Tibial nerve (tissue), 4 donors: ENCODE measurements at regions not wholly inside any gene's neighbourhood (a gene's known extent, or its start where the extent isn't known, plus 50 kb on each side); places are given as distances from the start of the nearest gene placed in this dataset.

ENCODE experiments used
- DNase-seq, 2 donors: peaks; one replicate each; pipeline ENCODE4 v3.0.0-alpha.2; 2019; ENCODE audit warnings: low spot score in 2 of 2
- H3K27ac ChIP-seq, 4 donors: fragments of 200-600 bp; sonication (generic) in 3 of 4; one replicate each; pipeline ENCODE4 v1.5.1; 2017 to 2019; ENCODE audit warnings: mild to moderate bottlenecking in 1 of 4
- H3K27me3 ChIP-seq, 2 donors: fragments of 200-600 bp; sonication (generic) in 1 of 2; one replicate each; pipeline versions ENCODE4 v1.5.1 to v1.6.0; 2017 to 2019
- H3K36me3 ChIP-seq, 3 donors: fragments of 200-600 bp; sonication (generic); one replicate each; pipeline ENCODE4 v1.5.1; 2018 to 2019
- H3K4me1 ChIP-seq, 4 donors: fragments of 200-600 bp; sonication (generic) in 3 of 4; one replicate each; pipeline ENCODE4 v1.5.1; 2017 to 2019
- H3K4me3 ChIP-seq, 4 donors: fragments of 200-600 bp; sonication (generic) in 3 of 4; one replicate each; pipeline ENCODE4 v1.5.1; 2017 to 2019; ENCODE audit warnings: mild to moderate bottlenecking in 1 of 4, moderate library complexity in 1 of 4
- H3K9me3 ChIP-seq, 4 donors: fragments of 200-600 bp; sonication (generic) in 3 of 4; one replicate each; pipeline ENCODE4 v1.5.1; 2017 to 2019
- EP300 ChIP-seq, 2 donors: sonication (generic); formaldehyde crosslinking; IDR thresholded peaks; one replicate each; pipeline ENCODE4 v1.6.1; 2017; ENCODE audit warnings: antibody characterized with exemption in 2 of 2, mild to moderate bottlenecking in 1 of 2
- POLR2A ChIP-seq, 2 donors: fragments of 450-650 bp; IDR thresholded peaks; one replicate each; pipeline ENCODE4 v1.6.1; 2017; ENCODE audit warnings: antibody characterized with exemption in 2 of 2, mild to moderate bottlenecking in 2 of 2, moderate library complexity in 2 of 2
- WGBS, 2 donors: methylation state at CpG; one replicate each; pipeline ENCODE4 v1.1.5; 2018; 5-methylcytosine and 5-hydroxymethylcytosine counted together
- TF ChIP-seq, protein P1 (sequence below), 5 experiments: fragments of 200-600 bp in 3 of 5; fragments of 450-650 bp in 2 of 5; sonication (generic) in 3 of 5; IDR thresholded peaks; one replicate each; pipeline ENCODE4 v1.5.1; 2016 to 2019; ENCODE audit warnings: antibody characterized with exemption in 5 of 5, mild to moderate bottlenecking in 3 of 5, moderate library complexity in 2 of 5

GRCh38 chr18:56246916-56247315 is 391.5 kb downstream of the TXNL1 start:
- Histone ChIP-seq H3K4me1 (peaks cover 0 to 7% (median 0%) of the 10 kb centered on the region in 4 donors), H3K36me3 (no peaks in the 10 kb centered on the region), H3K27ac (no peak overlapping the region), H3K9me3 (no peaks in the 10 kb centered on the region), H3K4me3 (no peak overlapping the region), H3K27me3 (no peaks in the 10 kb centered on the region)
- WGBS, 2 donors: 81 to 91% methylated on average over 2 of the region's 2 CpGs
- no peak for DNase-seq
- no peak for TF ChIP-seq EP300 (IDR thresholded peaks at IDR 0.05)
- TF ChIP-seq POLR2A (IDR thresholded peaks at IDR 0.05): no peak
- TF ChIP-seq, protein P1, sequence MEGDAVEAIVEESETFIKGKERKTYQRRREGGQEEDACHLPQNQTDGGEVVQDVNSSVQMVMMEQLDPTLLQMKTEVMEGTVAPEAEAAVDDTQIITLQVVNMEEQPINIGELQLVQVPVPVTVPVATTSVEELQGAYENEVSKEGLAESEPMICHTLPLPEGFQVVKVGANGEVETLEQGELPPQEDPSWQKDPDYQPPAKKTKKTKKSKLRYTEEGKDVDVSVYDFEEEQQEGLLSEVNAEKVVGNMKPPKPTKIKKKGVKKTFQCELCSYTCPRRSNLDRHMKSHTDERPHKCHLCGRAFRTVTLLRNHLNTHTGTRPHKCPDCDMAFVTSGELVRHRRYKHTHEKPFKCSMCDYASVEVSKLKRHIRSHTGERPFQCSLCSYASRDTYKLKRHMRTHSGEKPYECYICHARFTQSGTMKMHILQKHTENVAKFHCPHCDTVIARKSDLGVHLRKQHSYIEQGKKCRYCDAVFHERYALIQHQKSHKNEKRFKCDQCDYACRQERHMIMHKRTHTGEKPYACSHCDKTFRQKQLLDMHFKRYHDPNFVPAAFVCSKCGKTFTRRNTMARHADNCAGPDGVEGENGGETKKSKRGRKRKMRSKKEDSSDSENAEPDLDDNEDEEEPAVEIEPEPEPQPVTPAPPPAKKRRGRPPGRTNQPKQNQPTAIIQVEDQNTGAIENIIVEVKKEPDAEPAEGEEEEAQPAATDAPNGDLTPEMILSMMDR (IDR thresholded peaks at IDR 0.05): no peak

DNA sequence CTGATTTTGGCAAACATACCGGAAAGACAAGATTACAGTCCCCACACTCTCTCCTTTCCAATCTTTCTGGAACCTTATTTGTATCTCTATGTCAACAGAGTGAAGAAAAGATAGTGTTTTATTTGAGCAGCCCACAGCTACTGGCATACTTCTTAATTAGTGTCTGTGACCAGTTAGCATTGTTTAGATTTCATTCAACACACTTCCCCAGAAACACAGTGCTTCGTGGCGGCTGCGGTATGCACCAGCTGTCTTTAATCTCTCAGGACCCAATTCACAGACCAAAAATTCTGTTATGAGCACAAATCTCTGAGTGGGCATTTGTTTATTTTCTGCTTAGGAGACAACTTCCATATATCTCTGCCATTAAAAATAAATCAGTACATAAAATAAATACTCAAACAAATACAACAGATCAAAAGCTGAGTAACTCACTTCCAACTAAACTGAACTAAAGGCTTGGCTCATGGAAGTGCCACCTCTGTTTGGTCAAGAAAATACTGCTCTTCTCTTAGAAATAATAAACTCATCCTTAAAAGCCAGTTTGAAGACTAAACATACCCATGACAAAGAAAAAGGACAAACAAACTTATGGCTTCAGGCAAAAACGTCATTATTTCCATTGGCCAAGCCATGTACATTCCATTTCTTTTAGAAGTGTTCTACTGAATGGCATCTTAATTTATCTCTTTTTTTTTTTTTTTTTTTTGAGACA is 392.4 kb downstream of the TXNL1 start:
- TF ChIP-seq, protein P1 (IDR thresholded peaks at IDR 0.05): no peak
- TF ChIP-seq POLR2A (IDR thresholded peaks at IDR 0.05) (no peak), EP300 (IDR thresholded peaks at IDR 0.05) (no peak)
- Histone ChIP-seq H3K27ac (no peak overlapping the region), H3K4me1 (peaks cover 0 to 7% (median 0%) of the 10 kb centered on the region in 4 donors), H3K36me3 (no peaks in the 10 kb centered on the region), H3K9me3 (no peaks in the 10 kb centered on the region), H3K4me3 (no peak overlapping the region), H3K27me3 (no peaks in the 10 kb centered on the region)
- DNase-seq: no peak
- 39% methylated on average over 5 of the region's 5 CpGs for WGBS, 2 donors

DNA sequence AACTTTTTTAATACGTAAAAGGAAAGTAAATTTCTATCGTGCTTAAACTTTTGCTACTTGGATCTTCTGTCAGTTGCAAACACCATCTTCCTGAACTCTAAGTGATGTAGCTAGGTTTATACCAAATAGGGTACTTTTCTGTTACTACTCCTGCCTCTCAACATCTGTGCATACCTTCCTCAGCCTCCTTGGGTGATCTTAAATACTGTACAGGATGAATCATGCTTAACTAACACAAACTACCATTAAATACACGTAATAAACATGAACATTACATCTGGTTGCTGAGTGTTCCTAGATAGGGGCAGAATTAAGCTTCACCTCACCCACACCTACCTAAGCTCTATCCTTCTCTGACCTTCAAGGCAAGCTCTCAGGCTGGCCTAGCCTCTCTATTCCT is 398.0 kb downstream of the TXNL1 start:
- no peaks in the 10 kb centered on the region for H3K9me3 ChIP-seq
- no peaks in the 10 kb centered on the region for H3K27me3 ChIP-seq
- H3K4me1 ChIP-seq: peaks cover 0 to 6% (median 0%) of the 10 kb centered on the region in 4 donors
- DNase-seq: no peak
- H3K36me3 ChIP-seq: no peaks in the 10 kb centered on the region
- 95 to 97% methylated on average over 3 of the region's 3 CpGs for WGBS, 2 donors
- no peak overlapping the region for H3K4me3 ChIP-seq
- TF ChIP-seq POLR2A (IDR thresholded peaks at IDR 0.05) (no peak), EP300 (IDR thresholded peaks at IDR 0.05) (no peak)
- TF ChIP-seq, protein P1 (IDR thresholded peaks at IDR 0.05): no peak
- H3K27ac ChIP-seq: no peak overlapping the region

GRCh38 chr18:56238576-56238975 is 399.8 kb downstream of the TXNL1 start:
- Histone ChIP-seq H3K4me3 (no peak overlapping the region), H3K4me1 (peaks cover 0 to 6% (median 0%) of the 10 kb centered on the region in 4 donors), H3K36me3 (no peaks in the 10 kb centered on the region), H3K27me3 (no peaks in the 10 kb centered on the region), H3K27ac (no peak overlapping the region), H3K9me3 (no peaks in the 10 kb centered on the region)
- 87 to 90% methylated on average over 3 of the region's 3 CpGs for WGBS, 2 donors
- TF ChIP-seq, protein P1 (IDR thresholded peaks at IDR 0.05): no peak
- no peak for DNase-seq

GRCh38 chr18:56235481-56236013 is 402.8 kb downstream of the TXNL1 start:
- H3K4me1 ChIP-seq: peaks cover 0 to 6% (median 0%) of the 10 kb centered on the region in 4 donors
- no peak for DNase-seq
- WGBS, 2 donors: 41 to 53% methylated on average over 8 of the region's 8 CpGs
- H3K36me3 ChIP-seq: no peaks in the 10 kb centered on the region
- no peaks in the 10 kb centered on the region for H3K27me3 ChIP-seq
- no peak overlapping the region for H3K4me3 ChIP-seq
- H3K9me3 ChIP-seq: peaks cover 0 to 7% (median 0%) of the 10 kb centered on the region in 4 donors
- H3K27ac ChIP-seq: no peak overlapping the region
- no peak for TF ChIP-seq POLR2A (IDR thresholded peaks at IDR 0.05)
- TF ChIP-seq, protein P1 (IDR thresholded peaks at IDR 0.05): no peak
- TF ChIP-seq EP300 (IDR thresholded peaks at IDR 0.05): no peak
